ENCODE measurements at regions not wholly inside any gene's neighbourhood (a gene's known extent, or its start where the extent isn't known, plus 50 kb on each side); places are given as distances from the start of the nearest gene placed in this dataset.

DNA sequence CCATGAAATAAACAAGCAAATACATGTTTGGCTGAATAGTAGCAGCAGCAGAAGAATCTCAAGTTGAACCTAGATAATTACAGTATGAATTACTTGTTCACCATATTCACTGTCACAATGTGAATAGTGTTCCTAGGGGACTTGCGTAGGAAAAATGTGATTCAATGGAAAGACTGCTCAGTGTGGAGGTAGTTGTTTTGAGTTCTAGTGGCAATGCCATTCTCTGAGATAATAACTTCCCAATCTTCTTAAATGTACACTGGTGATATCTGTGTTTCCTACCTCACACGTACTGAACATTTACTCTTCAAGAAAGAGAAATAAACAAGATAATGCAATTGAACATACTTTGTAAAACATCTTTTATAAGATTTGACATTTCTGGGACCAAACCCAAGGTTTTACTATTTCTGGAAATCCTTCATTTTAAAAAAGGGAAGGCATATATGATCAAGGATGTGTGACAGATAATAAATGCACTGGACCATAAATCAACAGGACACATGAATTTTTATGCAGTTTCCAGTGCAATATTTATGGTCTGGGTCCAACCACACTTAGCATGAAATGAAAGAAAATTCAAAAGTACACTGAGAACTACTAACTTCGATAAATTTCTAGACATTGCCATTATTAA is 598.3 kb upstream of the ZNF385D start:
- Histone ChIP-seq H3K9me2 (ENCODE audit: insufficient read depth) (no peaks in the 10 kb centered on the region), H4K20me1 (ENCODE audit: insufficient read depth) (no peaks in the 10 kb centered on the region), H3K36me3 (ENCODE audit: control insufficient read depth in 1 of 2, insufficient read depth in 2 of 2, low read length in 2 of 2) (no peaks in the 10 kb centered on the region), H3K9me3 (ENCODE audit: control insufficient read depth in 1 of 2, insufficient read depth in 1 of 2, low read depth in 1 of 2, low read length in 2 of 2) (peaks cover 0 to 19% of the 10 kb centered on the region in 2 experiments; a peak in 2 of 4 replicates), H3K4me1 (ENCODE audit: control insufficient read depth in 1 of 2, insufficient read depth in 2 of 2, low read length in 2 of 2) (no peaks in the 10 kb centered on the region), H3K4me2 (ENCODE audit: low read length) (no peak overlapping the region), H3K4me3 (replicated peaks in 1 of 2; ENCODE audit: low read depth in 1 of 2, low read length in 2 of 2) (no peak overlapping the region), H3K27ac (ENCODE audit: low read depth, low read length) (no peak overlapping the region), H3K27me3 (ENCODE audit: insufficient read depth, low read length) (no peaks in the 10 kb centered on the region), H3K9ac (ENCODE audit: low read length) (no peak overlapping the region), H2AFZ (ENCODE audit: low read depth, low read length, poor library complexity, severe bottlenecking) (no peak overlapping the region), H3K79me2 (ENCODE audit: insufficient read depth, low read length) (no peaks in the 10 kb centered on the region)
- DNase-seq (ENCODE audit: low read depth, low spot score) (no peak), ATAC-seq (no peak)
- ChIA-PET CTCF (no interaction called here), POLR2A (no interaction called here), RAD21 (ENCODE audit: low non-redundant PET in 1 of 2, low total read pairs in 2 of 2, uncharacterized antibody in 2 of 2, unreplicated experiment in 2 of 2) (no interaction called here)
- no TSS peak for BruUV-seq (replicated peaks)
- intact Hi-C loops (cut with micrococcal nuclease): no loop called here
- TF ChIP-seq EZH2 (IDR thresholded peaks at IDR 0.05) (no peak), JUND (IDR thresholded peaks at IDR 0.05) (no peak), SRF (IDR thresholded peaks at IDR 0.05; ENCODE audit: low read depth) (no peak), SP1 (IDR thresholded peaks at IDR 0.05; ENCODE audit: low read depth) (no peak), FOSL1 (IDR thresholded peaks at IDR 0.05; ENCODE audit: low read depth) (no peak), ELF1 (IDR thresholded peaks at IDR 0.05; ENCODE audit: borderline replicate concordance, low read depth) (no peak), RAD21 (IDR thresholded peaks at IDR 0.05; ENCODE audit: low read depth) (no peak), SIN3A (IDR thresholded peaks at IDR 0.05; ENCODE audit: low read depth) (no peak), EZH2phosphoT487 (IDR thresholded peaks at IDR 0.05; ENCODE audit: borderline replicate concordance) (no peak)
- TF ChIP-seq, protein P1, sequence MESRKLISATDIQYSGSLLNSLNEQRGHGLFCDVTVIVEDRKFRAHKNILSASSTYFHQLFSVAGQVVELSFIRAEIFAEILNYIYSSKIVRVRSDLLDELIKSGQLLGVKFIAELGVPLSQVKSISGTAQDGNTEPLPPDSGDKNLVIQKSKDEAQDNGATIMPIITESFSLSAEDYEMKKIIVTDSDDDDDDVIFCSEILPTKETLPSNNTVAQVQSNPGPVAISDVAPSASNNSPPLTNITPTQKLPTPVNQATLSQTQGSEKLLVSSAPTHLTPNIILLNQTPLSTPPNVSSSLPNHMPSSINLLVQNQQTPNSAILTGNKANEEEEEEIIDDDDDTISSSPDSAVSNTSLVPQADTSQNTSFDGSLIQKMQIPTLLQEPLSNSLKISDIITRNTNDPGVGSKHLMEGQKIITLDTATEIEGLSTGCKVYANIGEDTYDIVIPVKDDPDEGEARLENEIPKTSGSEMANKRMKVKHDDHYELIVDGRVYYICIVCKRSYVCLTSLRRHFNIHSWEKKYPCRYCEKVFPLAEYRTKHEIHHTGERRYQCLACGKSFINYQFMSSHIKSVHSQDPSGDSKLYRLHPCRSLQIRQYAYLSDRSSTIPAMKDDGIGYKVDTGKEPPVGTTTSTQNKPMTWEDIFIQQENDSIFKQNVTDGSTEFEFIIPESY (IDR thresholded peaks at IDR 0.05; ENCODE audit: extremely low read depth, insufficient replicate concordance, low read length): no peak
- TF ChIP-seq, protein P2, sequence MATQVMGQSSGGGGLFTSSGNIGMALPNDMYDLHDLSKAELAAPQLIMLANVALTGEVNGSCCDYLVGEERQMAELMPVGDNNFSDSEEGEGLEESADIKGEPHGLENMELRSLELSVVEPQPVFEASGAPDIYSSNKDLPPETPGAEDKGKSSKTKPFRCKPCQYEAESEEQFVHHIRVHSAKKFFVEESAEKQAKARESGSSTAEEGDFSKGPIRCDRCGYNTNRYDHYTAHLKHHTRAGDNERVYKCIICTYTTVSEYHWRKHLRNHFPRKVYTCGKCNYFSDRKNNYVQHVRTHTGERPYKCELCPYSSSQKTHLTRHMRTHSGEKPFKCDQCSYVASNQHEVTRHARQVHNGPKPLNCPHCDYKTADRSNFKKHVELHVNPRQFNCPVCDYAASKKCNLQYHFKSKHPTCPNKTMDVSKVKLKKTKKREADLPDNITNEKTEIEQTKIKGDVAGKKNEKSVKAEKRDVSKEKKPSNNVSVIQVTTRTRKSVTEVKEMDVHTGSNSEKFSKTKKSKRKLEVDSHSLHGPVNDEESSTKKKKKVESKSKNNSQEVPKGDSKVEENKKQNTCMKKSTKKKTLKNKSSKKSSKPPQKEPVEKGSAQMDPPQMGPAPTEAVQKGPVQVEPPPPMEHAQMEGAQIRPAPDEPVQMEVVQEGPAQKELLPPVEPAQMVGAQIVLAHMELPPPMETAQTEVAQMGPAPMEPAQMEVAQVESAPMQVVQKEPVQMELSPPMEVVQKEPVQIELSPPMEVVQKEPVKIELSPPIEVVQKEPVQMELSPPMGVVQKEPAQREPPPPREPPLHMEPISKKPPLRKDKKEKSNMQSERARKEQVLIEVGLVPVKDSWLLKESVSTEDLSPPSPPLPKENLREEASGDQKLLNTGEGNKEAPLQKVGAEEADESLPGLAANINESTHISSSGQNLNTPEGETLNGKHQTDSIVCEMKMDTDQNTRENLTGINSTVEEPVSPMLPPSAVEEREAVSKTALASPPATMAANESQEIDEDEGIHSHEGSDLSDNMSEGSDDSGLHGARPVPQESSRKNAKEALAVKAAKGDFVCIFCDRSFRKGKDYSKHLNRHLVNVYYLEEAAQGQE (IDR thresholded peaks at IDR 0.05; ENCODE audit: low read depth): no peak
- TF ChIP-seq, protein P3, sequence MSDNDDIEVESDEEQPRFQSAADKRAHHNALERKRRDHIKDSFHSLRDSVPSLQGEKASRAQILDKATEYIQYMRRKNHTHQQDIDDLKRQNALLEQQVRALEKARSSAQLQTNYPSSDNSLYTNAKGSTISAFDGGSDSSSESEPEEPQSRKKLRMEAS (IDR thresholded peaks at IDR 0.05): no peak
